ENCODE measurements at regions not wholly inside any gene's neighbourhood (a gene's known extent, or its start where the extent isn't known, plus 50 kb on each side); places are given as distances from the start of the nearest gene placed in this dataset.

- TF ChIP-seq CTCF (IDR thresholded peaks at IDR 0.05) = no peak
- no peak for TF ChIP-seq POLR2A (IDR thresholded peaks at IDR 0.05)
Observed at GRCh38 chr7:106375499-106375898, 90.7 kb upstream of the NAMPT start.
